GM10266 (cell line): ENCODE measurements at regions not wholly inside any gene's neighbourhood (a gene's known extent, or its start where the extent isn't known, plus 50 kb on each side); places are given as distances from the start of the nearest gene placed in this dataset.

ENCODE experiments used
- DNase-seq: peaks from one replicate; pipeline ENCODE4 v3.0.0; 2012; ENCODE audit errors: extremely low spot score
- TF ChIP-seq, protein P1 (sequence below): IDR thresholded peaks from 2 replicates; pipeline ENCODE4 v1.5.1; 2012; ENCODE audit warnings: mild to moderate bottlenecking, low read depth; ENCODE audit not compliant: control insufficient read depth, insufficient read depth; ENCODE audit errors: missing control alignments

DNA sequence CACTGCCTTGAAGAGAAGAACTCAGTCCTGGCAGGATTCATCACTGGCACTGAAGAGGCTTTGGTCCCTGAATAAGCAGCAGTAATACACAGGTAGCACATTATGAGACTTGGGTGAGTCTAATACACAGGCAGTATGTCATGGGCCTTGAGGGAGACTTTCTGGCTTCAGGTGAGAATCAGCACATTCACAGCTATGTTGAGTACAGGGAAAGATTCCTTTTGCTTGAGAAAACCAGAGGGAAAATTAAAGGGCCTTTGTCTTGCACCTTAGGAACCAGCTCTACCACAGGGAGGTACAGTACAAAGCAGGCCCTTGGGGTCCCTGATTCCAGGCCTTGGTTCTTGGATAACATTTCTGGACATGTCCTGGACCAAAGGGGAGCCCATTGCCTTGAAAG, 484.6 kb downstream of the RFC3 start:
- TF ChIP-seq, protein P1, sequence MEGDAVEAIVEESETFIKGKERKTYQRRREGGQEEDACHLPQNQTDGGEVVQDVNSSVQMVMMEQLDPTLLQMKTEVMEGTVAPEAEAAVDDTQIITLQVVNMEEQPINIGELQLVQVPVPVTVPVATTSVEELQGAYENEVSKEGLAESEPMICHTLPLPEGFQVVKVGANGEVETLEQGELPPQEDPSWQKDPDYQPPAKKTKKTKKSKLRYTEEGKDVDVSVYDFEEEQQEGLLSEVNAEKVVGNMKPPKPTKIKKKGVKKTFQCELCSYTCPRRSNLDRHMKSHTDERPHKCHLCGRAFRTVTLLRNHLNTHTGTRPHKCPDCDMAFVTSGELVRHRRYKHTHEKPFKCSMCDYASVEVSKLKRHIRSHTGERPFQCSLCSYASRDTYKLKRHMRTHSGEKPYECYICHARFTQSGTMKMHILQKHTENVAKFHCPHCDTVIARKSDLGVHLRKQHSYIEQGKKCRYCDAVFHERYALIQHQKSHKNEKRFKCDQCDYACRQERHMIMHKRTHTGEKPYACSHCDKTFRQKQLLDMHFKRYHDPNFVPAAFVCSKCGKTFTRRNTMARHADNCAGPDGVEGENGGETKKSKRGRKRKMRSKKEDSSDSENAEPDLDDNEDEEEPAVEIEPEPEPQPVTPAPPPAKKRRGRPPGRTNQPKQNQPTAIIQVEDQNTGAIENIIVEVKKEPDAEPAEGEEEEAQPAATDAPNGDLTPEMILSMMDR, result no peak
- no peak for DNase-seq

DNA sequence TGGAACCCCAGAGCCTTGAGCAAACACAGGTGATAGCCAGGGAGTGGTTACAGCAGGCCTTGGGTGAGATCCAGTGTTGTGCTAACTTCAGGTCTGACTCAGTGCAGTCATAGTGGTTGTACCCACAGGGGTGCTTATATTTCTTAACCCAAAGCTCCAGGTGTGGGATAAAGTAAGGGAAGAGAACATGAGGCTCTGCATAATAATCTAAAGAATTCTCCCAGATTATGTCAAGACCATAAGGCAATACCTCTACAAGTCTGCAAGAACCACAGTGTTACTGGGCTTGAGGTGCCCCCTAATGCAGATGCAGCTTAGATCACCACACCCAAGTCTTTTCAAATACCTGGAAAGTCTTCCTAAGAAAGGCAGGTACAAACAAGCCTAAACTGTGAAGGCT, 485.4 kb downstream of the RFC3 start:
- DNase-seq, result no peak
- TF ChIP-seq, protein P1, result no peak

DNA sequence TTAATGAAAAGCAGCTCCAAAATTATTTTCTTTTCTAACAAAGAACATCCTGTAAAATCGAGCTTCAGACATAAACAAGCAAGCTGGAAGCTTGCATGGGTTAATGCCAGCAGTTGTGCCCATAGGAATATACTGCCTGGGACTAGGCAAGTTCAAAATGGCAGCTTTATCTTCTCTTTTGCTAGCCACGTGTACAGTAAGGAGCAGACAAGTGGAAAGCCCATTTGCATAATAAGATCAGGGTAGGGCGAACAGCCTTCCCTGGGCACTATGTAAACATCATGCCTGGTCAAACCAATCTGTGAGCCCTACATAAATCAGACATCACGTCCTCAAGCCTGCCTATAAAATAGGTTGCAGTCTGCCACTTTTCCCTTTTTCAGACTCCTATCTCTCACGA, 489.7 kb downstream of the RFC3 start:
- TF ChIP-seq, protein P1, result no peak
- no peak for DNase-seq

DNA sequence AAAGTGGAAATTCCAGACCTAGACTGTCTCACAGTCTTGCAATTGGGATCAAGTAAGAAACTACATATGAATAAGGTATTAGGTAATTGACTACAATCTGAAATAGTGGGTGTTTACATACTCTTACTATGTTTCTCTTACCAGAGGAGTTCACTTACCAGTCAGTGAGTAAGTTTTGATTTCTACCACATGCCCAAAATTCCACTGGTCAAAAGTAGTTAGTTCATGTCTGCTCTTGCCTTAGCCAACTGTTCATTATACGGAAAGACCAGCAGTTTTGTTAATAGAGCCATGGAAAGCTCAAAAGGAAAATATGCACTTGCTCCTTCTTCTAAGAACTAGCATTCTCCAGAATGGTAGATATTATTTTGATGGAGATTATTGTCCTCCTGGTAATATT, 490.8 kb downstream of the RFC3 start:
- TF ChIP-seq, protein P1, result no peak
- DNase-seq, result no peak

DNA sequence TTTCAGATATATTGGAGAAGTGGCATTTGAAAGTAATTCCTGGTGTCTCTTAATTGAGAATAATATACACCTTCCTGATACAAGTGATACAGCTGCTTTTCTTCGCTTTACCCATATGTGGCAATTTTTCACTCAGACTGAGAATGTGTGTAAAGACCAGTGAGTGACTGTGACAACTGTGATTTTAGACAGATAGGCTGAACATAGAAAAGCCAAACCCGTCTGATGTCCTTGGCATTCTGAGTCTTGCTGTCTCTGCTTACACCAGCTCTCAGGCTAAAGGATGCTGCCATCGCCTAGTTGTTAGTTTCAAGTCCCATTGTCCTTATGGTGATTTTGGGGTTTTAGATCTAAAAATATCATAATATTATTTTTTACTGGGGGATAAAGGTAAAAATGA, 492.6 kb downstream of the RFC3 start:
- DNase-seq, result no peak
- TF ChIP-seq, protein P1, result no peak

DNA sequence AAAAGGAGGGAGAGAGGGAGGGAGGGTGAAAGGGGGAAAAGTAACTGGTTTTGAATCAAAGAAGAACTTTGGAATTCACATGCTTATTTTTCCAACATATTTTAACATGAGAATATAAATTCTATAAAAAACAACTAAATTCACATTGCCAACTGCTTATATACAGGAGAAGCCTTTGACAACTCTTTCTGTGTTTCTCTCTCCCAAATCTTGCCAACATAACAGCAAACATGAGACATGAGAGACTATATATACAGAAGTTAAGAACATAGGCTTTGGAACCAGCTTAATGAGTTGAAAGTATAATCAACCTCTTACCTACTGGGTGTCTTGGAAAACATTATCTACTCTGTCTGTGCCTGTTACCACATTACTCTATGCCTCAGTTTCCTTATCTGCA, 493.3 kb downstream of the RFC3 start:
- no peak for DNase-seq
- TF ChIP-seq, protein P1, result no peak

DNA sequence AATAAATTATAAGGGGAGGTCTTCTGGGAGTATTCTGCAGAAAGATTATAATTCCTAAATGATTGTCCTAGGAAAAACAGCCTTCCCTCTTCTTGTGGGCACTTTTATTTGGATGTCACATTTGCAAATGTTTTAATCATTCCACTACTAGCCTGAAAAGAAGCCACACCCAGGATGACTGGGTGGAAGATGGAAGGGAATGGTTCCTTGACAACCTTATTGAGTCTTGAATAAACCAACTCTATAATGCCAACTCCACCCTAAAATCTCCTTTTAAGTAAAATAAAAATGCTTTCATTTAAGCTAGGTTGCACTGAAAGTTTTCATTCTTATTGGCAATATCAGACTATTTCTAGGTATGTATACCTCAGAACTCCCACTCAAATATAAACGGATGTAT, 494.6 kb downstream of the RFC3 start:
- TF ChIP-seq, protein P1, result no peak
- no peak for DNase-seq
